ENCODE measurements at regions not wholly inside any gene's neighbourhood (a gene's known extent, or its start where the extent isn't known, plus 50 kb on each side); places are given as distances from the start of the nearest gene placed in this dataset.

GRCh38 chr4:19010761-19011160 is 989.2 kb upstream of the LCORL start:
- DNase-seq: no peak

GRCh38 chr4:19009881-19010280 is 988.3 kb upstream of the LCORL start:
- DNase-seq: no peak

- no peak for DNase-seq
Measured at GRCh38 chr4:19005211-19005610, 983.7 kb upstream of the LCORL start.

- DNase-seq: no peak
Measured at GRCh38 chr4:19002170-19002569, 980.6 kb upstream of the LCORL start.

GRCh38 chr4:18999595-18999994 is 978.0 kb upstream of the LCORL start:
- DNase-seq: no peak

- no peak for DNase-seq
Measured at GRCh38 chr4:18981234-18981615, 959.7 kb upstream of the LCORL start.

GRCh38 chr4:18980516-18981233 is 959.1 kb upstream of the LCORL start:
- DNase-seq: no peak

GRCh38 chr4:18976884-18977283 is 955.3 kb upstream of the LCORL start:
- DNase-seq: no peak

GRCh38 chr4:18975916-18976808 is 954.6 kb upstream of the LCORL start:
- DNase-seq: no peak

GRCh38 chr4:18973296-18973695 is 951.7 kb upstream of the LCORL start:
- no peak for DNase-seq

GRCh38 chr4:18961879-18962278 is 940.3 kb upstream of the LCORL start:
- DNase-seq: no peak

GRCh38 chr4:18961266-18961665 is 939.7 kb upstream of the LCORL start:
- no peak for DNase-seq

- no peak for DNase-seq
Measured at GRCh38 chr4:18957716-18958115, 936.2 kb upstream of the LCORL start.

- no peak for DNase-seq
Measured at GRCh38 chr4:18954538-18954937, 933.0 kb upstream of the LCORL start.

GRCh38 chr4:18953613-18954012 is 932.1 kb upstream of the LCORL start:
- DNase-seq: no peak

- DNase-seq: no peak
Measured at GRCh38 chr4:18945464-18945863, 923.9 kb upstream of the LCORL start.

GRCh38 chr4:18942874-18943273 is 921.3 kb upstream of the LCORL start:
- no peak for DNase-seq

- no peak for DNase-seq
Measured at GRCh38 chr4:18938343-18939099, 917.0 kb upstream of the LCORL start.

- DNase-seq: no peak
Measured at GRCh38 chr4:18937746-18938145, 916.2 kb upstream of the LCORL start.

GRCh38 chr4:18937080-18937479 is 915.5 kb upstream of the LCORL start:
- no peak for DNase-seq

GRCh38 chr4:18935659-18936345 is 914.2 kb upstream of the LCORL start:
- DNase-seq: no peak

- no peak for DNase-seq
Measured at GRCh38 chr4:18934197-18934596, 912.6 kb upstream of the LCORL start.

All from inflammatory macrophage treated with lipopolysaccharide for 4 hours (primary cell).